Activated CD4-positive, CD25-positive, alpha-beta regulatory T cell (primary cell): ENCODE measurements at regions not wholly inside any gene's neighbourhood (a gene's known extent, or its start where the extent isn't known, plus 50 kb on each side); places are given as distances from the start of the nearest gene placed in this dataset.

Experiments
- DNase-seq, 4 experiments: peaks; one replicate each; lab custom pipeline; 2025; lab: John Stamatoyannopoulos, UW

DNA sequence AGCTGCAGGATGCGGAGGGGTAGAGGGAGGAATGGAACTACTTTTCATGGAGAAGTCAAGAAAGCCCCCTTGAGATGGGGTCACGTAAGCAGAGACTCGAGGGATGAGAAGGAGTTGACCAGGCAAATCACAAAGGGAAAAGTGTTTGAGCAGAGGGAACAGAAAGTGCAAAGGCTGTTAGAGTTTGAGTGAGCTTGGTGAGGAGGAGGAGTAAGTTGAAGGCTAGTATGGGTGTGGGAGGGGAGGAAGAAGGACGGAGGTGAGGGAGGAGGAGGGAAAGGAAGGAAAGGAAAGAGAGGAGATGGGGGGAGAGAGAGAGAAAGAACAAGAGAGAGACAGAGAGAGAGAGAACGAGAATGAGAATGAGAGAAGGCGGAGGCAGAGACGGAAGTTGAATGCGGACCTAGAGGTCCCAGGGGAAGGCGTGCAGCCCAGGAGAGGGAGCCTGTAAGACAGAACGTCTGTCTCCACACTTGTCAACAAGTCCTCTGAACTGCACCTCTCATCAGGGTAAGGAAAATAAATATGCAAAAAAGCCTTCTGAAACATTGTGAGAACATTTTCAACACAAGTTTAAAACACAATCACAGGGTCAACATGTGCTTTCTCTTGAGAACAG is 279.8 kb upstream of the EEF2KMT start:
- no peak for DNase-seq

- no peak for DNase-seq
These were observed 276.6 kb upstream of the EEF2KMT start for GRCh38 chr16:5374184-5374583.

DNA sequence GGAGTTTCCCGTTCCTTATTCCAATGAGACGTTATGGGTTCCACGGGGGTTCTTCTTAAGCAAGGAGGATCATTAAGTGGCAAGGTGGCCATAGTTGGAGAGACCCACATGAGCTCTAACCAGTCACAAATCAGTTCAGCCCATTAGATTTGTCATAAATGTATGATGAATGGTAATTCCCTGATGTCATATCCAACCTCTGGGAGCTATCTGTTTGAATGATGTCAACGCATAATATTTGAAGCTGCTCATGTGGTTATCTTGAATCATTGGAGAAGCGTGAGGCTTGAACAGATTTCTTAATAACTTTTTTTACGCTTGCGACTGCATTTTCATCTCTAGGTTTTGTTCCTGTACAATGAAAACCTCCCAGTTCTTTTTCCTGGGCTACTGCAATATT is 270.4 kb upstream of the EEF2KMT start:
- no peak for DNase-seq

DNA sequence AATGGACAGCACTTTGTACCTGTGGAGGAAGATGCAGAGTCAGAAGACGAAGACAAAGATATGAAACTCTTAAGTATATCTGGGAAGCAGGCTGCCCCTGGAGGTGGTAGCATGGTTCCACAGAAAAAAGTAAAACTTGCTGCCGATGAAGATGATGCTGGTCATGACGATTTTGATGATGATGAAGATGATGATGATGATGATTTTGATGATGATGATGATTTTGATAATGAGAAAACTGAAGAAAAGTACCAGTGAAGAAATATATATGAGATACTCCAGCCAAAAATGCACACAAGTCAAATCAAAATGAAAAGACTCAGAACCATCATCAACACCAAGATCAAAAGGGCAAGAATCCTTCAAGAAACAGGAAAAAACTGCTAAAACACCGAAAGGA is 268.5 kb upstream of the EEF2KMT start:
- DNase-seq, result no peak

DNA sequence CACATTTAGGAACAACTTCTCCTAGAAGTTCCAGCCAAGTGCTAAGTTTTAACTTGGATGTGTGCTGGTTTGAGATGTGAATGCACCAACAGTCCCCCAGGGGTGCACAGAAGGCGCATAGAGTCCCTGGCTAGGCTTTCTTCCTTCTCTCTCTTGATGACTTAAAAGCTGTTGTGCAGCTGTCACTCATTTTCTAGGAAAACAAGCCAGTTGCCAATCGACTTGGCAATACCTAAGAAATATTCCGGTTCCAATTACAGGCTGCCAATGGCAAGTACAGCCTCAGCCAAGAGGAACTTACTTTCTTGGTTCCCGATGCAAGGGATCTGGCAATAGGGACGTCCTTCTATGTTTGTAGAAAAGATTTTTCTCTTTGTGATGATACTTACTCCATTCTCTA is 266.6 kb upstream of the EEF2KMT start:
- DNase-seq, result no peak

DNA sequence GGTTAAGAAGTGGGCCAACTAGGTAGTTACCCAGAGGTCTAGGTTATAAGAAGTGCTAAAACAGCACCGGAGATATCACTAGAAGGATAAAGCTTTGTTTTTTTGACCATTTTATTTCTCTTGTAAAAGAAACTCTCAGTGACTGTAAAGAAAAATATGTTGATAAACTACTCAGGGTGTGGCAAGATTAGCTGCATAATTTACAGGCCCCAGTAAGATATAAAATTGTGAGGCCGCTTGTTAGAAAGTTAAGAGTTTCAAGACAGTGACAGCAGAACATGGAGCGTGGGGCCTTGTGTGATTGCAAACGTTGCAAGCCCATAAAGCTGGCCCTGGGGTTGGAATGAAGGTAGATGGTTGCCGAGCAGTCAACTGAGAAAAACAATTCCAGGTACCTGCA is 263.7 kb upstream of the EEF2KMT start:
- no peak for DNase-seq

- DNase-seq, result no peak
These were observed 257.1 kb upstream of the EEF2KMT start for GRCh38 chr16:5354645-5355044.

DNA sequence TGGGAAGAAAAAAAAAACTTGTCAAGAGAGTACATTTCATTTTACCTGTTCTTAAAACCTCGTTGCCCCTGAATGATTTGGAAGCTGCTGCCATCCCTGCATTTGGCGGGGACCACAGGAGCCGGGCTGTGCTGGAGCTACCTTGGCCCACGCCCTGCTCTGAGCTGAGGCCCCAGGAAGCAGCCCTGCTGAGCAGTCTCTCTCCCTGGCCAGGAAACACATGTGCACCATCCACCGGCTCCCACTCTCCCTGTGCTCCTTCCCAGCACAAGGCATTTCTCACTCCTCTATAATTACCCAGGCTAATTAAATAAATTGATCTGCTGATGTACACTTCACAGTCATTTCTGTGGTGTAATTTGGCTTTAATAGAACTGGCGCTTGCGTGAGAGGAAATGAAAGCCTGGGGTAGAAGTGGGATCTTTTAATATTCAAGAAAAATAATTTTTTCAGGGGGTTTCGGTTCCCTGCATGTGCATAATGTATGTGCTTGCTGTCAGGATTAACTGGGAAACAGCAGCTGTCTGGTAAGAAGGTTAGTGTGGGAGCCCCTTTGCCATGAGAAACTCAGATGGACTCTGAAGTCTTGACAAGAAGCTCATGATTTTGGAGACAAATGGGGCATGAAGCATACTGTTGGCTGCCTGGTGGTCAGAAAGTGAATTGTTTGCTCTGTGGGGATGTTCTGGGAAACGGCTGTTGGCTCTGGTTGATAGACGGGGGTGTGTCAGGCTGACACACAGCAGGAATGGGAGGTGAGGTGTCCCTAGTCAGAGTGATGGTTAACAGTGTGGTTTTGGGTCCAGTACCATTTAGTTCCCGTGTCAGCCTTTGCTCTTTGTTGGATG is 252.3 kb upstream of the EEF2KMT start:
- DNase-seq, result no peak

- DNase-seq, result no peak
These were observed 251.5 kb upstream of the EEF2KMT start for GRCh38 chr16:5349101-5349500.

GRCh38 chr16:5347561-5347960 is 250.0 kb upstream of the EEF2KMT start:
- no peak for DNase-seq

DNA sequence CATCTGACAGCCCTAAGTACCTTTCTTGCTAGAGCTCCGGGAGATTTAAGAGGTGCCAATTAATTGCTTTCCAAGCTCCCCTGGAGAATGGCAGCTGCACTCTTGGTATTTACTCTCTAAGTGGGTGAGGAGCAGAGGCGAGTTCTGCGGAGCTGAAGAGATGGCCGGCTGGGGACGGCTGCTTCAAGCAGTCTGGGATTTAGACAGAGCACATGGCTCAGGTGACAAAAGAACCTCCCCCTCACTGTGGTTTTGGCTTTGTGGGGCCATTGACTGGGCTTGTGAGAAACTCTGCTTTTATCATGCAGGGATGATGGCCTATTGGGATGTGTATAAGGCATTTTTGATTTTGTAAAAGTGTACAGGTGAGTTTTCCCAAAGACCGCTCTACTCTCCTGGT is 239.3 kb upstream of the EEF2KMT start:
- no peak for DNase-seq

GRCh38 chr16:5333991-5334390 is 236.4 kb upstream of the EEF2KMT start:
- no peak for DNase-seq

GRCh38 chr16:5333126-5333525 is 235.5 kb upstream of the EEF2KMT start:
- DNase-seq, result no peak

DNA sequence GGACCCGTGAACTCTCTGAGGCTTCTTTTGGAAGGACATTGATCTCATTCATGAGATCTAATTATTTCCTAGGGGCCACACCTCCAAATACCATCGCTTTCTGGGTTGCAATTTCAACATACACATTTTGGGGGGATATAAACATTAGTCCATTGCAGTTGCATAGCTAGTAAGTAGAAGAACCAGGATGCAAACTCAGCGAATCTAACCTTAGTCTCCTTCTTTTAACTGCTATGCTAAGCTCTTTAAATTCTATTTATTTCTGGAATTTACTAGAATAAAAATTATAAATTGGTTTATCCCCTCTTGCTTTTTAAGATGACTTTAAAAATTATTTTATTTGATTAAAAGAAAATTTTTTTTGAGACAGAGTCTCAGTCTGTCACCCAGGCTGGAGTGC is 232.5 kb upstream of the EEF2KMT start:
- no peak for DNase-seq

GRCh38 chr16:5328546-5328945 is 231.0 kb upstream of the EEF2KMT start:
- DNase-seq, result no peak

DNA sequence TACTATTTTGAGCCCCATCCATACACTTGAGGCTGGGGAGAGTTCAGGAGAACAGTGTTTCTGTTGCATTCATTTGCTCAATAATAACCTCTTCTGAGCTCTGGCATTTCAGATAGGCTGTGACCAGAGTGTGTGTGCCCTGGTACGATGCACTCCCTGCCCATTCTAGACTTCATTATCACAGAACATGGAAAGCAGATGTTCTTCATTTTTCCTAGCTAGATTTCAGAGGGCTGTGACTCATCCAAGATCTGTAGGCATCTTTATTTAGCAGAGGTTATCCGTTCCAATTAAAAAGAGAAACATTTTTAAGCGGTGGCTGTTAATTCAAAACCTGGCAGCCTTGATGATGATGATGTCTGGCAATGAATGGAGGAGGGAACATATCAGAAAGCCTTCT is 228.8 kb upstream of the EEF2KMT start:
- DNase-seq, result no peak

DNA sequence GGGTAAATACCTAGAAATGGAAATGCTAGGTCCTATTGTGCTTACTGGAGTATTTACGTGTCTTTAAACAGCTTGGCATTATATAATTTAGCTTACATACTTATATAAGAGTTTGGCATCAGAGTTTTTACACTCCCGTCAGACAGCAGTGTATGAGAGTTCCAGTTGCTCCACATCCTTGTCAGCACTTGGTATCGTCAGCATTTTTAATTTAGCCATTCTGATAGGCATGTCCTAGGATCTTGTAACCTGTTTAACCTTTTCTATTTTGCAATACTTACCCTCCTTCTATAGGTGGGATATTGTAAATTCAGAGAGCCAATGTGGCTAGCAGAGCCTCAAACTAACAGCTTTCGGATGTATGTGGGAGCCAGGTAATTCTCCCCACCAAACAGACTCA is 228.3 kb upstream of the EEF2KMT start:
- no peak for DNase-seq

DNA sequence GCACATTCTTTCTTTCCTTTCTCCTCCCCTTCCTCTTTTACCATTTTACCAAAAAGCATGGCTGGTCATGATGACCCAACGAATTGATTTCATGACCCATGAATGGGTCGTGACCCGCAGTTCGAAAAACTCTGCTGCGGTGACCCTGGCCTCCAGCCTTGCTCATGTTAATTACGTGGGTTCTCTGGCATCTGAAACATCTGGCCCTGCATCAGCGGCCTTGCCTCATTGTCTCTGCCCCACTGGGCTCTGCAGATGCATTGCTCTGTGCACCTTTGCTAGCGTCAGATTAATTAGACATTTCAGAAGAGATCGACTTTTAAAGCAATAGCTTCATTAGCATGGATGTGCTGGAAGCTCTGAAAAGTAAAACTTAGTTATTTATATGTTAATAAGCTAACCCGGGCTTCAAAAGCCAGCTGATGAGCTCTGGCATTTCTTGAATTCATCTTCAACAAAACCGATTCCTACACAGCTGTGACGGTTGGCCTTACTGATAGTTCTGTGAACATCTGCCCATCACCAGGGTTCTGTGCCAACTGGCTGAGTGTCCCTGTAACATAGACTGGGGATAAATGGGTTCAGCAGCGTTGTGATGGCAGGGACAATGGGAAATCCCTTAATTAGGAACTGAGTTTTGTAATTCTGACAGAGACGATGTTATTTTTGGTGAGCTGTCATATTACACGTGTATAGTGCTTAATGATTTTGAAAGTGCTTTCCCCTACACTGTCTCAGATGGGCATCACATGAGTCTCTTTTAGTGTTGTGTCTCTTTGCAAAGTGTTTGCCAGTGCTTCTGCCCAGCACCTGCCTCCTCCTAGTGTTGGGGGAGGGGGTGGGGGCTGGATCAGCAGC is 225.9 kb upstream of the EEF2KMT start:
- no peak for DNase-seq

- DNase-seq, result no peak
These were observed 224.3 kb upstream of the EEF2KMT start for GRCh38 chr16:5321930-5322329.

- no peak for DNase-seq
These were observed 222.2 kb upstream of the EEF2KMT start for GRCh38 chr16:5319799-5320198.

DNA sequence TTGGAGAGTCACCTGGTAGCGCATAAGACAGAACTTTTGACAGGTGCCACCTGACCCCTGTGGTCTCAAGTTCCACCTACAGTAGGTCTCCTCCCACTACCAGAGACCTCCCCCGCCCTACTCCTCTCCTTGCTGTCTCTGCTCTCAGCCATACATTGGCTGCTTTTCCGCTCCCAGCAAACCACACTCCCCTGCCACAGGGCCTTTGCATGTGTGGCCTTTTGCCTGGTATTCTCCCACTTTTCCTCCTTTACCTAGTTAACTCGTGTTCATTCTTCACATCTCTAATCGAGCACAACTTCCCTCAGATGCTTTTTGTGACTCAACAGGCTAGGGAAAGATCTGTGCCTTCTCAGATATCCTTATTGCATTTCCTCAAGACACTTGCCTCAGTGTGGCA is 218.3 kb upstream of the EEF2KMT start:
- no peak for DNase-seq

GRCh38 chr16:5314377-5314776 is 216.8 kb upstream of the EEF2KMT start:
- no peak for DNase-seq
